OCI-M1 (cell line): ENCODE measurements at regions not wholly inside any gene's neighbourhood (a gene's known extent, or its start where the extent isn't known, plus 50 kb on each side); places are given as distances from the start of the nearest gene placed in this dataset.

ENCODE experiments used
- DNase-seq: peaks from one replicate; lab custom pipeline; 2025; lab: John Stamatoyannopoulos, UW

- no peak for DNase-seq
Measured at GRCh38 chr6:65818576-65818975, 111.5 kb upstream of the EYS start.

GRCh38 chr6:65816991-65817390 lies 110.0 kb upstream of the EYS start:
- no peak for DNase-seq

GRCh38 chr6:65814071-65814470 lies 107.0 kb upstream of the EYS start:
- no peak for DNase-seq

DNA sequence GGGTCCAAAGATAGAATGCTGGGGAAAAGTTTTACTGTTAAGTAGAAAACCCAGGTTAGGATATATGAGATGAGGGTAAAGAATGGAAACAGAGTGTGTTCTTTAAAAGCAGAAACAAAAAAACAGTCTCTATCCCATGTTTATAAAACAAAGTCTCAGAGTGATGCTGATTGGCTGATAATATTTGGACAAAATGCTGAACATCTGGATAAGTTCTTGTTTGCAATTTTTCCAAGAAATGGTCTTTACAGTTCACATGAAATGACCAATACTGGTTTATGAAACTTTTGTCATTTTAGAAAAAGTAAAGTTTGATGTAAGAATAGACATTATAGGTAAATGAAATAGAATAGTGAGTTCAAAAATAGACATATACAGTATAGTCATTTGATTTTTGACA lies 96.2 kb upstream of the EYS start:
- no peak for DNase-seq

GRCh38 chr6:65799389-65799788 lies 92.4 kb upstream of the EYS start:
- no peak for DNase-seq

DNA sequence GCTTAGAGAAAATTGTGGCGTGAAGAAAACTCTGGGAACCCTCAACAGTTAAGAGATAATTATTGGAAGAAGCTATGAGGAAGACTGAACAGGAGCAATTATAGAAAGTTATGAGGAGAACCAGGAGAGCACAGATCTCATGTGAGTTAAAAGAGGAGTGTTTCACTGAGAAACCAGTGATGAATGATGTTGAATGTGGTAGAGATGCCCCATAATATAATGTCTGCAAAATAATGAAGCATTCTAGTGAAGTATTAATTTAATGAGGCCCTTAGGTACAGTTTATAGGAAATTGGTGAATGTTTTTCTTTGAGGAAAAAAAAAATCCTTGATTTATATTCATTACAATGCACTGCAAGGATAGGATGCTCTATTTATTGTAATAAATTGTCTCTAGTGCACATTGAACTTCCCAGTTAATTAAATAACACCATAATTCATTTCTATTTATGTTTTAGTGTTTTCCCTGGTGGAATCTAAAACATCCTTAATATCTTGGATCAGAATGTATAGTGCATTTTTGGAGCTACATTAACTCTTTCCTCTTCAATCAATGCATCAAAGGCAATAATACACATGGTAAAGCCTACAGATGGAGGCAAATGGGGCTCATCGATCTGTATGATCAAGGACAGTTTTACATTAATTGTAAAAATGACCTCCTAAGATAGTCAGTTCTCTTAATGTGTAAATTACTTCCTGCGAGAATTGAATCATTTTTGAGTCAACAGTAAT lies 91.4 kb upstream of the EYS start:
- DNase-seq = no peak

DNA sequence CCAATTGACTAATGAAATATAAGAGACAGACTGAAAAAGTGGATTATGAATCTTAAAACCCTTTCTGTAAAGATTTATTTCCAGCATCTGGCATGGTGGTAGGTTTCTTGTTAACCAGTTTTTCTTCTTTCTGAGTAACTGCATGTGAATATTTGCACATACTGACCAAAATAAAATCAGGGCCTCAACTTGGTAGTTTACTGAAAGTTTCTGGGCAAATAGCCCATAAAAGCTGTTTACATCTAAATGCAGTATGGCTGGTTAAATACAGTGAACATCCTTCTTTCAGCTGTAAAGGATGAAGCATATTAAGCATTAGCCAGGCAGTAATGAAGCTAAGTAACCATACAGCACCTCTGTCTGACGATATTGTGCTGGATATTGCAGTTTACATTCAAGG lies 83.6 kb upstream of the EYS start:
- DNase-seq = no peak

GRCh38 chr6:65787787-65788186 lies 80.8 kb upstream of the EYS start:
- no peak for DNase-seq

GRCh38 chr6:65786815-65787214 lies 79.8 kb upstream of the EYS start:
- no peak for DNase-seq

GRCh38 chr6:65780691-65781090 lies 73.7 kb upstream of the EYS start:
- DNase-seq = no peak

GRCh38 chr6:65776332-65776731 lies 69.3 kb upstream of the EYS start:
- DNase-seq = no peak

GRCh38 chr6:65771946-65772345 lies 64.9 kb upstream of the EYS start:
- DNase-seq = no peak

DNA sequence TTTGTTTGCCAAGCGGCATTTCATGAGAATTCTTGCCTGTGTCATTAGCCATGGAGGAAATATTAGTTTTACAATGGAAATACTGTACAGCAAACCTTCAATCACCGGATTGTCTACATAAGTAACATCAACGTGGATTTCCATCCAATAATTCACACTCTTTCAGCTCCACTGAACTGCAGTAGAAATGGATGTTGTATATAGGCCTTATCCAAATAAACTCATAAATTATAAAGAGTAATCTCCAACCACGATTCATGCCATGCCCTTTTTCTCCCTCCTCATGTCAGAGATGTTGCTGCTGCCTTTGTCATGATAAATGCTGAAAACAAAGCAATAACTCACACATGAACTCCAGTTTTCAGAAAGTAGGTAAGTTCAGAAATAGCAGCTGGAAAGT lies 54.9 kb upstream of the EYS start:
- no peak for DNase-seq

DNA sequence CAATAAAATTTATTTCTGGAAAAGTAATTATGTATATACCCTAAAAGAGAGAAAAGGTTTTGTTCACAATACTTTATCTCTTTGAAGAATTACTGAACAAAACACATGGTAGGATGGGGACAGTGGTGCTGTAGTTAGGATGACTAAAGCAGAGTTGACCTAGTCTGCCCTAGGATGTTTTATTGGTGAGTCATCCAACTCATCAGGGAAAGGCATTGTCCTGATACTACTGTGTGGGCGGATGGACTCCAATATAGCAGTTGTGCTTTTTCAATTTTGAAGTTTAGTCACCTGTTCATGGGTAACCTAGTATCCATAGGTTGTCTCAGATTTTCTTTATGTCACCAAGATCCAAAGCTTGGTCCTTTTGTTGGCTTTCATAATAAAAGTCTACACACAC lies 53.3 kb upstream of the EYS start:
- no peak for DNase-seq
